ENCODE measurements at regions not wholly inside any gene's neighbourhood (a gene's known extent, or its start where the extent isn't known, plus 50 kb on each side); places are given as distances from the start of the nearest gene placed in this dataset.

DNA sequence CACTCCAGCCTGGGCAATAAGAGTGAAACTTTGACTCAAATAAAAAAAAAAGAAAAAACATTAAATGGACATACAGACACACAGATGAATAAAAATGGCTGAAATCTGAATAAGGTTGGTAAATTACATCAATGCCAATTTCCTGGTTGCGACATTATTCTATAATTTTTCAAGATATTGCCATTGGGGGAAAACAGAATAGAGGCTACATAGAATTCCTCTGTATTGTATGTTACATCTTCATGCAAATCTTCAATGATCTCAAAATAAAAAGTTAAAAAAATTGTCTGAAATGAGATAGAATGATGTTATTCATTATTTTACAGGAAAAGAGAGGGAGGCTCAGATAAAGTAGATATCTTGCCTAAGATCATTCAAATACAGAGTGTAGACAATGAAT is 234.0 kb downstream of the SDHAF3 start:
- no peak for TF ChIP-seq ZNF572 (CRISPR knock-in tag; IDR thresholded peaks at IDR 0.05)
- no peak for TF ChIP-seq HDAC2 (CRISPR knock-in tag; IDR thresholded peaks at IDR 0.05)
- TF ChIP-seq, protein P1, sequence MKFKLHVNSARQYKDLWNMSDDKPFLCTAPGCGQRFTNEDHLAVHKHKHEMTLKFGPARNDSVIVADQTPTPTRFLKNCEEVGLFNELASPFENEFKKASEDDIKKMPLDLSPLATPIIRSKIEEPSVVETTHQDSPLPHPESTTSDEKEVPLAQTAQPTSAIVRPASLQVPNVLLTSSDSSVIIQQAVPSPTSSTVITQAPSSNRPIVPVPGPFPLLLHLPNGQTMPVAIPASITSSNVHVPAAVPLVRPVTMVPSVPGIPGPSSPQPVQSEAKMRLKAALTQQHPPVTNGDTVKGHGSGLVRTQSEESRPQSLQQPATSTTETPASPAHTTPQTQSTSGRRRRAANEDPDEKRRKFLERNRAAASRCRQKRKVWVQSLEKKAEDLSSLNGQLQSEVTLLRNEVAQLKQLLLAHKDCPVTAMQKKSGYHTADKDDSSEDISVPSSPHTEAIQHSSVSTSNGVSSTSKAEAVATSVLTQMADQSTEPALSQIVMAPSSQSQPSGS (CRISPR knock-in tag; IDR thresholded peaks at IDR 0.05): no peak
- TF ChIP-seq, protein P2, sequence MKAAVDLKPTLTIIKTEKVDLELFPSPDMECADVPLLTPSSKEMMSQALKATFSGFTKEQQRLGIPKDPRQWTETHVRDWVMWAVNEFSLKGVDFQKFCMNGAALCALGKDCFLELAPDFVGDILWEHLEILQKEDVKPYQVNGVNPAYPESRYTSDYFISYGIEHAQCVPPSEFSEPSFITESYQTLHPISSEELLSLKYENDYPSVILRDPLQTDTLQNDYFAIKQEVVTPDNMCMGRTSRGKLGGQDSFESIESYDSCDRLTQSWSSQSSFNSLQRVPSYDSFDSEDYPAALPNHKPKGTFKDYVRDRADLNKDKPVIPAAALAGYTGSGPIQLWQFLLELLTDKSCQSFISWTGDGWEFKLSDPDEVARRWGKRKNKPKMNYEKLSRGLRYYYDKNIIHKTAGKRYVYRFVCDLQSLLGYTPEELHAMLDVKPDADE (CRISPR knock-in tag; IDR thresholded peaks at IDR 0.05): no peak
- no peak for TF ChIP-seq GABPA (IDR thresholded peaks at IDR 0.05; ENCODE audit: low read depth, low read length)
- no peak for TF ChIP-seq GABPA (CRISPR knock-in tag; IDR thresholded peaks at IDR 0.05; ENCODE audit: low read depth)
- no peak for TF ChIP-seq POLR2A (IDR thresholded peaks at IDR 0.05; ENCODE audit: insufficient read depth in 1 of 2, low read depth in 2 of 2, low read length in 2 of 2)
- no peak for TF ChIP-seq ZNF713 (CRISPR knock-in tag; IDR thresholded peaks at IDR 0.05)
- no peak for TF ChIP-seq EZH2 (conservative IDR thresholded peaks at IDR 0.05; ENCODE audit: low read depth, low read length)
- TF ChIP-seq, protein P3, sequence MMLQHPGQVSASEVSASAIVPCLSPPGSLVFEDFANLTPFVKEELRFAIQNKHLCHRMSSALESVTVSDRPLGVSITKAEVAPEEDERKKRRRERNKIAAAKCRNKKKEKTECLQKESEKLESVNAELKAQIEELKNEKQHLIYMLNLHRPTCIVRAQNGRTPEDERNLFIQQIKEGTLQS (CRISPR knock-in tag; IDR thresholded peaks at IDR 0.05): no peak
- TF ChIP-seq TCF7L2 (IDR thresholded peaks at IDR 0.05; ENCODE audit: low read depth, low read length): no peak

Measured in HepG2 (cell line).